SU-DHL-6 (cell line): ENCODE measurements at regions not wholly inside any gene's neighbourhood (a gene's known extent, or its start where the extent isn't known, plus 50 kb on each side); places are given as distances from the start of the nearest gene placed in this dataset.

ENCODE experiments used
- H2AFZ ChIP-seq: fragments of 200-600 bp; sonication (generic); 2 replicates; pipeline ENCODE4 v1.6.1; 2014; ENCODE audit warnings: low read depth, mild to moderate bottlenecking, moderate library complexity, mixed read lengths, antibody characterized with exemption, low read length; ENCODE audit not compliant: severe bottlenecking
- H3F3A ChIP-seq: fragments of 200-600 bp; shearing (Covaris generic); 2 replicates; pipeline ENCODE4 v1.6.0; 2016; ENCODE audit warnings: antibody characterized with exemption, mild to moderate bottlenecking; ENCODE audit not compliant: insufficient read depth
- H3K27ac ChIP-seq: fragments of 200-600 bp; sonication (generic); 2 replicates; pipeline ENCODE4 v1.5.1; 2016; ENCODE audit warnings: low read depth, mild to moderate bottlenecking, low read length, moderate library complexity, mixed read lengths
- H3K27me3 ChIP-seq: fragments of 200-600 bp; sonication (generic), shearing (Covaris generic); 2 replicates; pipeline ENCODE4 v1.6.0; 2014; ENCODE audit warnings: mild to moderate bottlenecking, low read length
- H3K36me3 ChIP-seq: fragments of 200-600 bp; sonication (generic); 2 replicates; pipeline ENCODE4 v1.6.1; 2014; ENCODE audit warnings: mild to moderate bottlenecking, low read length, mixed read lengths
- H3K4me2 ChIP-seq: fragments of 300-600, 200-600 bp; shearing (Covaris generic), sonication (generic); 2 replicates; pipeline ENCODE4 v1.6.0; 2014; ENCODE audit warnings: low read length, low read depth, mild to moderate bottlenecking; ENCODE audit not compliant: poor library complexity, severe bottlenecking
- H3K4me3 ChIP-seq: fragments of 200-600 bp; sonication (generic); 2 replicates; pipeline ENCODE4 v1.5.1; 2014; ENCODE audit warnings: antibody characterized with exemption, low read length, mild to moderate bottlenecking, mixed read lengths; ENCODE audit not compliant: insufficient read depth, poor library complexity, severe bottlenecking
- H3K79me2 ChIP-seq: fragments of 200-600 bp; sonication (generic); 2 replicates; pipeline ENCODE4 v1.6.1; 2014; ENCODE audit warnings: mild to moderate bottlenecking, low read length, moderate library complexity; ENCODE audit not compliant: insufficient read depth
- H3K9ac ChIP-seq: fragments of 200-600 bp; sonication (generic); 2 replicates; pipeline ENCODE4 v1.7.0; 2014; ENCODE audit warnings: mild to moderate bottlenecking, low read length
- H3K9me2 ChIP-seq: fragments of 200-600 bp; sonication (generic); replicated peaks from 2 replicates; pipeline ENCODE4 v1.6.1; 2014; ENCODE audit warnings: low read length; ENCODE audit not compliant: insufficient read depth
- H3K9me3 ChIP-seq: fragments of 200-600 bp; sonication (generic); 2 replicates; pipeline ENCODE4 v1.6.1; 2014; ENCODE audit warnings: low read length, mixed read lengths; ENCODE audit not compliant: insufficient read depth
- H4K20me1 ChIP-seq: fragments of 200-600 bp; sonication (generic); 2 replicates; pipeline ENCODE4 v1.6.1; 2014; ENCODE audit warnings: low read depth, mild to moderate bottlenecking, antibody characterized with exemption, low read length, moderate library complexity, mixed read lengths
- EZH2phosphoT487 ChIP-seq: fragments of 200-600 bp; sonication (generic), shearing (Covaris generic); conservative IDR thresholded peaks from 2 replicates; pipeline ENCODE4 v1.6.1; 2018; ENCODE audit warnings: mild to moderate bottlenecking, antibody characterized with exemption, low read length, moderate library complexity, mixed read lengths
- TF ChIP-seq, protein P1 (sequence below): fragments of 200-600 bp; sonication (generic); IDR thresholded peaks from one replicate; pipeline ENCODE4 v1.5.1; 2017; ENCODE audit warnings: antibody characterized with exemption, mild to moderate bottlenecking, low read length, moderate library complexity; ENCODE audit not compliant: insufficient read depth, poor library complexity, severe bottlenecking

DNA sequence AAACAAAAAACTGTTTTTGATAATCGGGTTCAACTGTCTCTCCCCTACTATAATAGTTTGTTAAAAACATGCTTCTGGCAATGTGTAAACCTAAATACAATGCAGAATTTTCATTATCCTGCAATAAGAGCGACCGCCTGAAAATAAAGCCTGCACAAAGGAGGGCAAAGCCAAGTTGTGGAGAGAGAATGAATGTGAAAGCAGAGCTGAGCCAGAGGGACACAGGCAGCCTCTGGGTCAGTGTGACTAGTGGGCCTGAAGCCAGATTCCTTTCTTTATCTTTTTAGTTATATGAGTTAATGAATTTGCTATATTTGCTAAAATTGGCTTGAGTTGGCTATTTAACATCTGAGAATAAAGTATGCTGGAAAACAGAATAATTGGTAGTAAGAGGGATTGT is 615.2 kb downstream of the PLA2G4A start:
- Histone ChIP-seq H3K4me2 (no peak overlapping the region), H3K4me3 (no peak overlapping the region), H3F3A (no peaks in the 10 kb centered on the region), H3K27ac (no peak overlapping the region), H3K9ac (no peak overlapping the region), H4K20me1 (no peaks in the 10 kb centered on the region), H3K27me3 (no peaks in the 10 kb centered on the region), H3K79me2 (no peaks in the 10 kb centered on the region), H3K9me2 (no peaks in the 10 kb centered on the region; the same call in 1 of the 2 replicates), H3K9me3 (no peaks in the 10 kb centered on the region), H2AFZ (no peak overlapping the region), H3K36me3 (no peaks in the 10 kb centered on the region)
- TF ChIP-seq, protein P1, sequence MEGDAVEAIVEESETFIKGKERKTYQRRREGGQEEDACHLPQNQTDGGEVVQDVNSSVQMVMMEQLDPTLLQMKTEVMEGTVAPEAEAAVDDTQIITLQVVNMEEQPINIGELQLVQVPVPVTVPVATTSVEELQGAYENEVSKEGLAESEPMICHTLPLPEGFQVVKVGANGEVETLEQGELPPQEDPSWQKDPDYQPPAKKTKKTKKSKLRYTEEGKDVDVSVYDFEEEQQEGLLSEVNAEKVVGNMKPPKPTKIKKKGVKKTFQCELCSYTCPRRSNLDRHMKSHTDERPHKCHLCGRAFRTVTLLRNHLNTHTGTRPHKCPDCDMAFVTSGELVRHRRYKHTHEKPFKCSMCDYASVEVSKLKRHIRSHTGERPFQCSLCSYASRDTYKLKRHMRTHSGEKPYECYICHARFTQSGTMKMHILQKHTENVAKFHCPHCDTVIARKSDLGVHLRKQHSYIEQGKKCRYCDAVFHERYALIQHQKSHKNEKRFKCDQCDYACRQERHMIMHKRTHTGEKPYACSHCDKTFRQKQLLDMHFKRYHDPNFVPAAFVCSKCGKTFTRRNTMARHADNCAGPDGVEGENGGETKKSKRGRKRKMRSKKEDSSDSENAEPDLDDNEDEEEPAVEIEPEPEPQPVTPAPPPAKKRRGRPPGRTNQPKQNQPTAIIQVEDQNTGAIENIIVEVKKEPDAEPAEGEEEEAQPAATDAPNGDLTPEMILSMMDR: no peak
- no peak for TF ChIP-seq EZH2phosphoT487

DNA sequence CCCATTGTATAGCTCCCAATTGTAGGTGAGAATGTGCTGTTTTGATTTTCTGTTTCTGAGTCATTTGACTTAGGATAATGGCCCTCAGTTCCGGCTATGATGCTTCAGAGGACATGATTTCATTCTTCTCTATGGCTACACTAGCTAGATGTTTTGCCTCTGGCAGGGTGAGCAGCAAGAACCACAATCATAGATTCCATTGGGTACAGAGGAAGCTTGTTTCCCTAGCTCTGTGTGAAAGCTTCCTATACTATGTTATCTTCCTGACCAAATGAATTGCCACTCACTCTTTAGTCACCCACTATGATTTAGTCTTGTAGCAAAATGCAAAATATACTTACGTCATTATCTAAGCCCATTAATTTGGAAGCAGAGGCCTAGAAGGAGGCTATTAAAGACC is 616.3 kb downstream of the PLA2G4A start:
- Histone ChIP-seq H3K27ac (no peak overlapping the region), H3K4me3 (no peak overlapping the region), H4K20me1 (no peaks in the 10 kb centered on the region), H3K27me3 (no peaks in the 10 kb centered on the region), H2AFZ (no peak overlapping the region), H3F3A (no peaks in the 10 kb centered on the region), H3K36me3 (no peaks in the 10 kb centered on the region), H3K4me2 (no peak overlapping the region), H3K9me2 (no peaks in the 10 kb centered on the region; the same call in 1 of the 2 replicates), H3K79me2 (no peaks in the 10 kb centered on the region), H3K9me3 (no peaks in the 10 kb centered on the region), H3K9ac (no peak overlapping the region)
- TF ChIP-seq EZH2phosphoT487: no peak
- TF ChIP-seq, protein P1: no peak

DNA sequence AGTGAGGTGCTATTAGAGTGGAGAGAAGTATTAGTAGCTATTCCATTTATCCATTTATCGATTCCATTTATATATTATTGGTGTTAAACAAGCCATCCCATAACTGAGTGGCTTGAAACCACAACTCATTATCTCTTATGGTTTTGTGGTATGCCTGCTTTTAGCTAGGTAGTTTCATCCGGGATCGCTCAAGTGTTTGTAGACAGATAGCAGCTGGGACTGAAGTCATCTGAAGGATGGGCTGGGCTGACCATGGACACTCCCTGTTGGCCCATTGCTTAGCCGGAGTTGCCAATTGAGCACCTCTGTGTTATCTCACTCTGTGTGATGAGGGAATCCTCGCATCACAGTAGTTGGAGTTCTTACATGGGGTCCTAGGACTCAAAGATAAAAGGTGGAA is 622.5 kb downstream of the PLA2G4A start:
- Histone ChIP-seq H3K27me3 (no peaks in the 10 kb centered on the region), H3K4me2 (no peak overlapping the region), H3F3A (no peaks in the 10 kb centered on the region), H2AFZ (no peak overlapping the region), H4K20me1 (no peaks in the 10 kb centered on the region), H3K36me3 (no peaks in the 10 kb centered on the region), H3K9me2 (no peaks in the 10 kb centered on the region), H3K79me2 (no peaks in the 10 kb centered on the region), H3K4me3 (no peak overlapping the region), H3K9ac (no peak overlapping the region), H3K9me3 (no peaks in the 10 kb centered on the region), H3K27ac (no peak overlapping the region)
- TF ChIP-seq, protein P1: no peak
- no peak for TF ChIP-seq EZH2phosphoT487
